ENCODE measurements at regions not wholly inside any gene's neighbourhood (a gene's known extent, or its start where the extent isn't known, plus 50 kb on each side); places are given as distances from the start of the nearest gene placed in this dataset.

DNA sequence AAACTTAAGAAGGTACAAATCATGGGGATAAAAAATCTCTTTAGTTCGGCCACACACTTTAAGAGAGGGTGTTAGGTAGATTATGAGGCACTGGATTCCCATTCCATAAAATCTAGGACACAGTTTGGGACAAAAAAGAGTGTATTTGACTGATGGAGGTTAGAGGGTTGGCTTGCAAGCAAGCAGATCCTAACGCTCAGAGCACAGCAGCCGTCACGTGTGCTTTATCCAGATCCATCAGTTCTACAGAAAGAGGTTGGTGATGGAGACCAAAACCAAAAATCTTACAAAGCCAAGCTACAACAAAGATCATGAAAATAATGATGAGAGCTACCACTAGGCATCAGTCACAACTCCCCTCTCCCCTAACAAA lies 549.4 kb downstream of the TNS3 start:
- TF ChIP-seq CTCF (IDR thresholded peaks at IDR 0.05) (no peak), POLR2A (IDR thresholded peaks at IDR 0.05) (no peak)

All from adrenal gland (tissue), 5 donors.